ENCODE measurements at regions not wholly inside any gene's neighbourhood (a gene's known extent, or its start where the extent isn't known, plus 50 kb on each side); places are given as distances from the start of the nearest gene placed in this dataset.

- ATAC-seq (ENCODE audit: low read depth) (no peak), DNase-seq (no peak)
- intact Hi-C loops (cut with micrococcal nuclease) = no loop called here
- Histone ChIP-seq H3K27ac (ENCODE audit: low read length in 2 of 2) (no peak overlapping the region), H3K9me3 (ENCODE audit: control extremely low read depth in 1 of 3, control insufficient read depth in 2 of 3, insufficient read depth in 1 of 3, low read length in 2 of 3) (no peaks in the 10 kb centered on the region), H2AFZ (ENCODE audit: insufficient read depth, low read depth, low read length, poor library complexity, severe bottlenecking) (no peak overlapping the region), H3K9ac (ENCODE audit: low read length) (no peak overlapping the region), H3K27me3 (replicated peaks in 1 of 4; ENCODE audit: control extremely low read depth in 1 of 4, control insufficient read depth in 3 of 4, insufficient read depth in 4 of 4, low read length in 3 of 4) (no peaks in the 10 kb centered on the region), H3K36me3 (replicated peaks in 1 of 2; ENCODE audit: control extremely low read depth in 1 of 2, control insufficient read depth in 1 of 2, extremely low read depth in 1 of 2, insufficient read depth in 2 of 2, low read length in 1 of 2) (no peaks in the 10 kb centered on the region), H3K4me2 (replicated peaks; ENCODE audit: low read depth, low read length, poor library complexity, severe bottlenecking) (no peak overlapping the region), H3K4me3 (ENCODE audit: control extremely low read depth in 1 of 5, extremely low read depth in 1 of 5, insufficient read depth in 1 of 5, low read depth in 2 of 5, low read length in 4 of 5) (no peak overlapping the region), H4K20me1 (ENCODE audit: control insufficient read depth, insufficient read depth, low read length, poor library complexity, severe bottlenecking) (no peaks in the 10 kb centered on the region), H3K79me2 (ENCODE audit: control insufficient read depth, insufficient read depth, low read length) (no peaks in the 10 kb centered on the region), H3K4me1 (ENCODE audit: control insufficient read depth in 2 of 2, insufficient read depth in 2 of 2, low read length in 2 of 2) (peaks cover 10 to 13% of the 10 kb centered on the region in 2 donors)
- 96% methylated on average over 1 of the region's 1 CpG for WGBS (ENCODE audit: insufficient coverage)
- ChIA-PET CTCF (no interaction called here), POLR2A (no interaction called here)
- H3K27ac Mint-ChIP-seq = no peak overlapping the region
- TF ChIP-seq CTCF (IDR thresholded peaks at IDR 0.05) (no peak), EZH2 (IDR thresholded peaks at IDR 0.05; ENCODE audit: borderline replicate concordance, insufficient read depth, low read depth, low read length, poor library complexity, severe bottlenecking) (no peak)
- H3K4me1 Mint-ChIP-seq = peaks cover 17% of the 10 kb centered on the region
- H3K9me3 Mint-ChIP-seq (ENCODE audit: insufficient read depth) = no peaks in the 10 kb centered on the region
- no peak overlapping the region for H3K4me3 Mint-ChIP-seq
- H3K27me3 Mint-ChIP-seq = no peaks in the 10 kb centered on the region
Measured at GRCh38 chr1:200267937-200268336, 141.9 kb downstream of the ZNF281 start.

- Histone ChIP-seq H3K4me3 (ENCODE audit: control extremely low read depth in 1 of 5, extremely low read depth in 1 of 5, insufficient read depth in 1 of 5, low read depth in 2 of 5, low read length in 4 of 5) (no peak overlapping the region), H2AFZ (ENCODE audit: insufficient read depth, low read depth, low read length, poor library complexity, severe bottlenecking) (no peak overlapping the region), H3K27me3 (replicated peaks in 1 of 4; ENCODE audit: control extremely low read depth in 1 of 4, control insufficient read depth in 3 of 4, insufficient read depth in 4 of 4, low read length in 3 of 4) (no peaks in the 10 kb centered on the region), H3K27ac (ENCODE audit: low read length in 2 of 2) (no peak overlapping the region), H3K4me2 (replicated peaks; ENCODE audit: low read depth, low read length, poor library complexity, severe bottlenecking) (no peak overlapping the region), H3K36me3 (replicated peaks in 1 of 2; ENCODE audit: control extremely low read depth in 1 of 2, control insufficient read depth in 1 of 2, extremely low read depth in 1 of 2, insufficient read depth in 2 of 2, low read length in 1 of 2) (no peaks in the 10 kb centered on the region), H4K20me1 (ENCODE audit: control insufficient read depth, insufficient read depth, low read length, poor library complexity, severe bottlenecking) (no peaks in the 10 kb centered on the region), H3K79me2 (ENCODE audit: control insufficient read depth, insufficient read depth, low read length) (no peaks in the 10 kb centered on the region), H3K4me1 (ENCODE audit: control insufficient read depth in 2 of 2, insufficient read depth in 2 of 2, low read length in 2 of 2) (peaks cover 10 to 13% of the 10 kb centered on the region in 2 donors), H3K9ac (ENCODE audit: low read length) (no peak overlapping the region), H3K9me3 (ENCODE audit: control extremely low read depth in 1 of 3, control insufficient read depth in 2 of 3, insufficient read depth in 1 of 3, low read length in 2 of 3) (no peaks in the 10 kb centered on the region)
- Mint-ChIP-seq H3K4me3 (no peak overlapping the region), H3K27ac (no peak overlapping the region), H3K9me3 (ENCODE audit: insufficient read depth) (no peaks in the 10 kb centered on the region), H3K4me1 (peaks cover 18% of the 10 kb centered on the region), H3K27me3 (no peaks in the 10 kb centered on the region)
- no peak for TF ChIP-seq EZH2 (IDR thresholded peaks at IDR 0.05; ENCODE audit: borderline replicate concordance, insufficient read depth, low read depth, low read length, poor library complexity, severe bottlenecking)
- no peak for TF ChIP-seq CTCF (IDR thresholded peaks at IDR 0.05)
- WGBS (ENCODE audit: insufficient coverage) = 100% methylated on average over 2 of the region's 4 CpGs
- ATAC-seq (ENCODE audit: low read depth) = no peak
- CTCF ChIA-PET = no interaction called here
- POLR2A ChIA-PET = no interaction called here
- intact Hi-C loops (cut with micrococcal nuclease) = no loop called here
- no peak for DNase-seq
Measured at GRCh38 chr1:200267458-200267857, 142.4 kb downstream of the ZNF281 start.
